ENCODE measurements at regions not wholly inside any gene's neighbourhood (a gene's known extent, or its start where the extent isn't known, plus 50 kb on each side); places are given as distances from the start of the nearest gene placed in this dataset.

- no TSS peak for BruUV-seq (replicated peaks)
- H3K4me1 Mint-ChIP-seq (ENCODE audit: low read depth, unreplicated experiment), result no peaks in the 10 kb centered on the region
These were observed 139.0 kb upstream of the NAV2 start for GRCh38 chr11:19573666-19574065.

GRCh38 chr11:19571906-19572305, 140.7 kb upstream of the NAV2 start:
- ChIA-PET CTCF (interaction anchor here (0.6 kb wide), 1 partner anchor 27 kb away, joined by 3 read pairs; no protein-coding TSS in a partner anchor), POLR2A (no interaction called here)
- no peak overlapping the region for H3K4me3 Mint-ChIP-seq (ENCODE audit: unreplicated experiment)
- H3K9me3 ChIP-seq, result 0 out of 2 replicates have a peak, but pooled peaks cover 3% of the 10 kb centered on the region
- no peak overlapping the region for H3K27ac Mint-ChIP-seq (ENCODE audit: unreplicated experiment)
- H3K27me3 Mint-ChIP-seq (ENCODE audit: insufficient read depth, unreplicated experiment), result peaks cover 3% of the 10 kb centered on the region
- no peaks in the 10 kb centered on the region for H3K36me3 ChIP-seq (ENCODE audit: control insufficient read depth, insufficient read depth, low read length)
- H3K4me1 ChIP-seq, result no peaks in the 10 kb centered on the region
- H3K4me1 Mint-ChIP-seq (ENCODE audit: low read depth, unreplicated experiment), result no peaks in the 10 kb centered on the region
- no peak for DNase-seq
- no TSS peak for BruUV-seq (replicated peaks)
- no peaks in the 10 kb centered on the region for H3K9me3 Mint-ChIP-seq (ENCODE audit: unreplicated experiment)
- no peaks in the 10 kb centered on the region for H3K36me3 Mint-ChIP-seq (ENCODE audit: insufficient read depth, unreplicated experiment)
- no peaks in the 10 kb centered on the region for H3K27me3 ChIP-seq (replicated peaks; ENCODE audit: control insufficient read depth, insufficient read depth, low read length)
- intact Hi-C loops (cut with micrococcal nuclease; ENCODE audit: unreplicated experiment), result no loop called here
- TF ChIP-seq, protein P1, sequence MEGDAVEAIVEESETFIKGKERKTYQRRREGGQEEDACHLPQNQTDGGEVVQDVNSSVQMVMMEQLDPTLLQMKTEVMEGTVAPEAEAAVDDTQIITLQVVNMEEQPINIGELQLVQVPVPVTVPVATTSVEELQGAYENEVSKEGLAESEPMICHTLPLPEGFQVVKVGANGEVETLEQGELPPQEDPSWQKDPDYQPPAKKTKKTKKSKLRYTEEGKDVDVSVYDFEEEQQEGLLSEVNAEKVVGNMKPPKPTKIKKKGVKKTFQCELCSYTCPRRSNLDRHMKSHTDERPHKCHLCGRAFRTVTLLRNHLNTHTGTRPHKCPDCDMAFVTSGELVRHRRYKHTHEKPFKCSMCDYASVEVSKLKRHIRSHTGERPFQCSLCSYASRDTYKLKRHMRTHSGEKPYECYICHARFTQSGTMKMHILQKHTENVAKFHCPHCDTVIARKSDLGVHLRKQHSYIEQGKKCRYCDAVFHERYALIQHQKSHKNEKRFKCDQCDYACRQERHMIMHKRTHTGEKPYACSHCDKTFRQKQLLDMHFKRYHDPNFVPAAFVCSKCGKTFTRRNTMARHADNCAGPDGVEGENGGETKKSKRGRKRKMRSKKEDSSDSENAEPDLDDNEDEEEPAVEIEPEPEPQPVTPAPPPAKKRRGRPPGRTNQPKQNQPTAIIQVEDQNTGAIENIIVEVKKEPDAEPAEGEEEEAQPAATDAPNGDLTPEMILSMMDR (IDR thresholded peaks at IDR 0.05; ENCODE audit: insufficient read depth in 1 of 2, low read depth in 1 of 2, low read length in 1 of 2, severe bottlenecking in 1 of 2, unreplicated experiment in 1 of 2), result no peak
- no peak overlapping the region for H3K4me3 ChIP-seq (ENCODE audit: low read depth, low read length)

More at GRCh38 chr11:19573666-19574065, 139.0 kb upstream of the NAV2 start:
- Histone ChIP-seq H3K36me3 (ENCODE audit: control insufficient read depth, insufficient read depth, low read length) (no peaks in the 10 kb centered on the region), H3K4me3 (ENCODE audit: low read depth, low read length) (no peak overlapping the region), H3K9me3 (0 out of 2 replicates have a peak, but pooled peaks cover 3% of the 10 kb centered on the region), H3K27me3 (replicated peaks; ENCODE audit: control insufficient read depth, insufficient read depth, low read length) (no peaks in the 10 kb centered on the region), H3K4me1 (no peaks in the 10 kb centered on the region)
- Mint-ChIP-seq H3K4me3 (ENCODE audit: unreplicated experiment) (no peak overlapping the region), H3K36me3 (ENCODE audit: insufficient read depth, unreplicated experiment) (no peaks in the 10 kb centered on the region), H3K27me3 (ENCODE audit: insufficient read depth, unreplicated experiment) (no peaks in the 10 kb centered on the region), H3K27ac (ENCODE audit: unreplicated experiment) (no peak overlapping the region), H3K9me3 (ENCODE audit: unreplicated experiment) (no peaks in the 10 kb centered on the region)
- CTCF ChIA-PET, result interaction anchor here (0.8 to 1.5 kb wide), 2 partner anchors 9 to 55 kb away, joined by 3 to 4 read pairs; no protein-coding TSS in a partner anchor
- intact Hi-C loops (cut with micrococcal nuclease; ENCODE audit: unreplicated experiment), result no loop called here
- DNase-seq, result no peak
- POLR2A ChIA-PET, result no interaction called here
- TF ChIP-seq, protein P1 (IDR thresholded peaks at IDR 0.05; ENCODE audit: insufficient read depth in 1 of 2, low read depth in 1 of 2, low read length in 1 of 2, severe bottlenecking in 1 of 2, unreplicated experiment in 1 of 2), result no peak

GRCh38 chr11:19570889-19571288, 141.7 kb upstream of the NAV2 start:
- peaks cover 3% of the 10 kb centered on the region for H3K27me3 Mint-ChIP-seq (ENCODE audit: insufficient read depth, unreplicated experiment)
- BruUV-seq (replicated peaks), result no TSS peak
- ChIA-PET POLR2A (interaction anchor here (0.7 kb wide), 1 partner anchor 182 kb away, joined by 9 read pairs; no protein-coding TSS in a partner anchor), CTCF (no interaction called here)
- no peak for DNase-seq
- 0 out of 2 replicates have a peak, but pooled peaks cover 3% of the 10 kb centered on the region for H3K9me3 ChIP-seq
- no peaks in the 10 kb centered on the region for H3K36me3 Mint-ChIP-seq (ENCODE audit: insufficient read depth, unreplicated experiment)
- no peaks in the 10 kb centered on the region for H3K4me1 Mint-ChIP-seq (ENCODE audit: low read depth, unreplicated experiment)
- TF ChIP-seq, protein P1 (IDR thresholded peaks at IDR 0.05; ENCODE audit: insufficient read depth in 1 of 2, low read depth in 1 of 2, low read length in 1 of 2, severe bottlenecking in 1 of 2, unreplicated experiment in 1 of 2), result no peak
- H3K36me3 ChIP-seq (ENCODE audit: control insufficient read depth, insufficient read depth, low read length), result no peaks in the 10 kb centered on the region
- H3K27me3 ChIP-seq (replicated peaks; ENCODE audit: control insufficient read depth, insufficient read depth, low read length), result no peaks in the 10 kb centered on the region
- H3K9me3 Mint-ChIP-seq (ENCODE audit: unreplicated experiment), result no peaks in the 10 kb centered on the region
- H3K4me3 Mint-ChIP-seq (ENCODE audit: unreplicated experiment), result no peak overlapping the region
- no peaks in the 10 kb centered on the region for H3K4me1 ChIP-seq
- H3K27ac Mint-ChIP-seq (ENCODE audit: unreplicated experiment), result no peak overlapping the region
- no peak overlapping the region for H3K4me3 ChIP-seq (ENCODE audit: low read depth, low read length)
- intact Hi-C loops (cut with micrococcal nuclease; ENCODE audit: unreplicated experiment), result no loop called here

Data from Caco-2 (cell line).